ENCODE measurements at regions not wholly inside any gene's neighbourhood (a gene's known extent, or its start where the extent isn't known, plus 50 kb on each side); places are given as distances from the start of the nearest gene placed in this dataset.

- H3K9me3 ChIP-seq = no peaks in the 10 kb centered on the region
- H3K27ac ChIP-seq = no peak overlapping the region
- H3K4me3 ChIP-seq = no peak overlapping the region
- H3K36me3 ChIP-seq = no peaks in the 10 kb centered on the region
- no peaks in the 10 kb centered on the region for H3K27me3 ChIP-seq
- TF ChIP-seq CTCF (IDR thresholded peaks at IDR 0.05) = no peak
- DNase-seq (ENCODE audit: low spot score) = no peak
- peaks cover 0 to 23% of the 10 kb centered on the region in 2 donors for H3K4me1 ChIP-seq
Observed at GRCh38 chr20:19851861-19852260, 93.8 kb downstream of the RIN2 start.

- no peaks in the 10 kb centered on the region for H3K9me3 ChIP-seq
- no peaks in the 10 kb centered on the region for H3K36me3 ChIP-seq
- DNase-seq (ENCODE audit: low spot score) = no peak
- no peak overlapping the region for H3K4me3 ChIP-seq
- peaks cover 0 to 3% of the 10 kb centered on the region in 2 donors for H3K4me1 ChIP-seq
- H3K27me3 ChIP-seq = no peaks in the 10 kb centered on the region
- no peak for TF ChIP-seq CTCF (IDR thresholded peaks at IDR 0.05)
- H3K27ac ChIP-seq = no peak overlapping the region
Observed at GRCh38 chr20:19855416-19855815, 97.4 kb downstream of the RIN2 start.

- H3K4me3 ChIP-seq = no peak overlapping the region
Observed at GRCh38 chr20:19858466-19859371, 100.7 kb downstream of the RIN2 start.

GRCh38 chr20:19859444-19859843 lies 101.4 kb downstream of the RIN2 start:
- Histone ChIP-seq H3K4me3 (no peak overlapping the region), H3K4me1 (no peaks in the 10 kb centered on the region), H3K27me3 (no peaks in the 10 kb centered on the region), H3K9me3 (no peaks in the 10 kb centered on the region), H3K27ac (no peak overlapping the region), H3K36me3 (no peaks in the 10 kb centered on the region)
- DNase-seq (ENCODE audit: low spot score) = no peak
- TF ChIP-seq CTCF (IDR thresholded peaks at IDR 0.05) = no peak

More at GRCh38 chr20:19858466-19859371, 100.7 kb downstream of the RIN2 start:
- H3K27ac ChIP-seq = no peak overlapping the region
- no peaks in the 10 kb centered on the region for H3K36me3 ChIP-seq
- TF ChIP-seq CTCF (IDR thresholded peaks at IDR 0.05) = no peak
- H3K27me3 ChIP-seq = no peaks in the 10 kb centered on the region
- no peaks in the 10 kb centered on the region for H3K4me1 ChIP-seq
- DNase-seq (ENCODE audit: low spot score) = no peak
- H3K9me3 ChIP-seq = no peaks in the 10 kb centered on the region

- no peaks in the 10 kb centered on the region for H3K27me3 ChIP-seq
- no peak overlapping the region for H3K27ac ChIP-seq
- no peak for TF ChIP-seq CTCF (IDR thresholded peaks at IDR 0.05)
- H3K36me3 ChIP-seq = no peaks in the 10 kb centered on the region
- H3K9me3 ChIP-seq = no peaks in the 10 kb centered on the region
- H3K4me3 ChIP-seq = no peak overlapping the region
- H3K4me1 ChIP-seq = no peaks in the 10 kb centered on the region
- DNase-seq (ENCODE audit: low spot score) = no peak
Observed at GRCh38 chr20:19860737-19861136, 102.7 kb downstream of the RIN2 start.
